OCI-LY3 (cell line): ENCODE measurements at regions not wholly inside any gene's neighbourhood (a gene's known extent, or its start where the extent isn't known, plus 50 kb on each side); places are given as distances from the start of the nearest gene placed in this dataset.

Experiments used
- H2AFZ ChIP-seq: fragments of 200-600, 300-600 bp; shearing (Covaris generic); 2 replicates; pipeline ENCODE4 v1.6.0; 2014; ENCODE audit warnings: antibody characterized with exemption, low read depth, low read length
- H3K27ac ChIP-seq: fragments of 200-600, 300-600 bp; sonication (generic); 2 replicates; pipeline ENCODE4 v1.5.1; 2014; ENCODE audit warnings: mild to moderate bottlenecking, low read length, moderate library complexity, mixed read lengths
- H3K27me3 ChIP-seq: fragments of 200-600, 300-600 bp; sonication (generic); 2 replicates; pipeline ENCODE4 v1.6.1; 2014; ENCODE audit warnings: low read depth, low read length, mixed read lengths
- H3K36me3 ChIP-seq: fragments of 200-600, 300-600 bp; sonication (generic); replicated peaks from 2 replicates; pipeline ENCODE3; 2014; ENCODE audit warnings: low read depth, low read length, mixed read lengths
- H3K4me1 ChIP-seq: fragments of 300-600, 200-600 bp; sonication (generic); 2 replicates; pipeline ENCODE4 v1.6.1; 2014; ENCODE audit warnings: low read length, mixed read lengths
- H3K4me2 ChIP-seq: fragments of 200-600, 300-600 bp; sonication (generic); 2 replicates; pipeline ENCODE4 v1.6.1; 2014; ENCODE audit warnings: low read length, mixed read lengths
- H3K4me3 ChIP-seq: fragments of 300-600, 200-600 bp; sonication (generic); 2 replicates; pipeline ENCODE4 v1.5.1; 2014; ENCODE audit warnings: antibody characterized with exemption, mild to moderate bottlenecking, low read length, moderate library complexity
- H3K79me2 ChIP-seq: fragments of 300-600, 200-600 bp; shearing (Covaris generic); 2 replicates; pipeline ENCODE4 v1.6.1; 2014; ENCODE audit warnings: mild to moderate bottlenecking, low read length, mixed read lengths
- H3K9ac ChIP-seq: fragments of 300-600, 200-600 bp; shearing (Covaris generic); 2 replicates; pipeline ENCODE4 v1.6.0; 2014; ENCODE audit warnings: mild to moderate bottlenecking, low read length, moderate library complexity
- H3K9me3 ChIP-seq: fragments of 200-600, 300-600 bp; shearing (Covaris generic); 2 replicates; pipeline ENCODE4 v1.6.1; 2014; ENCODE audit warnings: low read length, mixed read lengths; ENCODE audit not compliant: insufficient read depth
- H4K20me1 ChIP-seq: fragments of 200-600, 300-600 bp; sonication (generic); 2 replicates; pipeline ENCODE4 v1.6.1; 2016; ENCODE audit warnings: low read length, mixed read lengths; ENCODE audit not compliant: insufficient read depth
- EZH2phosphoT487 ChIP-seq: fragments of 200-600 bp; shearing (Covaris generic); IDR thresholded peaks from 2 replicates; pipeline ENCODE4 v1.6.1; 2018; ENCODE audit warnings: antibody characterized with exemption, mixed run types, low read depth
- TF ChIP-seq, protein P1 (sequence below): fragments of 200-600, 300-600 bp; sonication (generic); IDR thresholded peaks from 2 replicates; pipeline ENCODE4 v1.5.1; 2014; ENCODE audit warnings: antibody characterized with exemption, low read length, low read depth

DNA sequence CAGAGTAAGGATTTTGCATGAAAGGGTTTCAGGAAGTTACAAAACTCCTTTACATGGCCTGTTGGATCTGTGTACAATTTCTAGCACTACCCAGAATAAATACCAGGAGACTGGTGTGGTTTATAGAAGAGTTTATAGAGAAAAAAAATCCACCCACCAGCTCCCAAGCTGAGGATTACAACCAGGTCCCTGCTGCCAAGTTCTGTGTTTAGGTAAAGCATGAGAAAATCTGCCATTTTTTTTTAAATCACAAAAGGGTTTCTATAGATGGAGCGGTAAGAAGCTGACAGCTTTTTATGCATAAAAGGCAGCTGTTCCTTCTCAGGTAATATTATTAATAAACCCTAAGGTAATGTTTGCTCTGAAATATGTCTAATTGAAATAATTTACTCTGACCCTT is 545.4 kb upstream of the ZEB2 start:
- no peak overlapping the region for H3K9ac ChIP-seq
- H3K4me3 ChIP-seq: no peak overlapping the region
- no peaks in the 10 kb centered on the region for H4K20me1 ChIP-seq
- no peaks in the 10 kb centered on the region for H3K4me1 ChIP-seq
- no peak overlapping the region for H2AFZ ChIP-seq
- H3K36me3 ChIP-seq: no peaks in the 10 kb centered on the region
- H3K27ac ChIP-seq: no peak overlapping the region
- no peak overlapping the region for H3K4me2 ChIP-seq
- no peak for TF ChIP-seq EZH2phosphoT487
- TF ChIP-seq, protein P1, sequence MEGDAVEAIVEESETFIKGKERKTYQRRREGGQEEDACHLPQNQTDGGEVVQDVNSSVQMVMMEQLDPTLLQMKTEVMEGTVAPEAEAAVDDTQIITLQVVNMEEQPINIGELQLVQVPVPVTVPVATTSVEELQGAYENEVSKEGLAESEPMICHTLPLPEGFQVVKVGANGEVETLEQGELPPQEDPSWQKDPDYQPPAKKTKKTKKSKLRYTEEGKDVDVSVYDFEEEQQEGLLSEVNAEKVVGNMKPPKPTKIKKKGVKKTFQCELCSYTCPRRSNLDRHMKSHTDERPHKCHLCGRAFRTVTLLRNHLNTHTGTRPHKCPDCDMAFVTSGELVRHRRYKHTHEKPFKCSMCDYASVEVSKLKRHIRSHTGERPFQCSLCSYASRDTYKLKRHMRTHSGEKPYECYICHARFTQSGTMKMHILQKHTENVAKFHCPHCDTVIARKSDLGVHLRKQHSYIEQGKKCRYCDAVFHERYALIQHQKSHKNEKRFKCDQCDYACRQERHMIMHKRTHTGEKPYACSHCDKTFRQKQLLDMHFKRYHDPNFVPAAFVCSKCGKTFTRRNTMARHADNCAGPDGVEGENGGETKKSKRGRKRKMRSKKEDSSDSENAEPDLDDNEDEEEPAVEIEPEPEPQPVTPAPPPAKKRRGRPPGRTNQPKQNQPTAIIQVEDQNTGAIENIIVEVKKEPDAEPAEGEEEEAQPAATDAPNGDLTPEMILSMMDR: no peak
- no peaks in the 10 kb centered on the region for H3K79me2 ChIP-seq
- no peaks in the 10 kb centered on the region for H3K9me3 ChIP-seq
- H3K27me3 ChIP-seq: no peaks in the 10 kb centered on the region

DNA sequence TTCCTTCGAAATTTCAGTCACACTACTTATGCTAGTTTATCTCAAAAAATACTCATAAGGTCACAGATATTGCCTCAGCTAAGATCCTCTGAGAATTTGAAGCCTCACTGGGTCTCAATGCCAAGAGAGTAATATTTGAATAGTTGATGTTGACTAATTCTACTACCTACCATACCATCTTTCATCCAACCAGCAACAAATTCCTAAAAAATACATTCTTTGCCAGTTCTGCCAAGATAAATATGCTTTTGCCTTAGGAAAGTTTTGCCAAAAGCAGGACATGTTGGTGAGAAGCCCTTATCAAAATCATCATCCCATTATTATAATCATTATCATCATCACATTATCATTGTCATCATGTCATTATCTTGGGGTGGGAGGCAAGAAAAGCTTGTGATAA is 544.6 kb upstream of the ZEB2 start:
- no peak overlapping the region for H3K27ac ChIP-seq
- H3K4me1 ChIP-seq: no peaks in the 10 kb centered on the region

DNA sequence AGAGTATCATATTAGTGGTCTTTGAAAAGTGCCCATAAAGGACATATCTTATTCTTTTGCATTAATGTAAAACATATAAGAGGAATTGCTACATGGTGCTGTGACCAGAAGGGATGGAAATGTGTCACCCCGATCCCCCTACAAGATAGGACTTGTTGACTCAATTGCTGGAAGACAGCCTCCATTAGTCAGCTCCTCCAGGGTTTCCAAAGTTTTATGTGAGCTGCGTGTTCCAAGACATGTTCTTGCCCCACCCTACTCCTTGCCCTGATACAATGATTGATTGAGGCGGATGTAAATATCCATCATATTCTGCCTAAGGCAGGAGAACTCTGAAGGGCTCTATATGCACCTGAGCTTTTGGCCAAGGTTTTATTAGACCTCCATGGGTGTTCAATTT is 541.0 kb upstream of the ZEB2 start:
- Histone ChIP-seq H4K20me1 (no peaks in the 10 kb centered on the region), H3K4me2 (no peak overlapping the region), H3K4me3 (no peak overlapping the region), H3K4me1 (no peaks in the 10 kb centered on the region), H2AFZ (no peak overlapping the region), H3K9me3 (no peaks in the 10 kb centered on the region), H3K79me2 (no peaks in the 10 kb centered on the region), H3K36me3 (no peaks in the 10 kb centered on the region), H3K27me3 (no peaks in the 10 kb centered on the region), H3K27ac (no peak overlapping the region), H3K9ac (no peak overlapping the region)
- no peak for TF ChIP-seq EZH2phosphoT487
- TF ChIP-seq, protein P1: no peak

More for the DNA sequence above, 544.6 kb upstream of the ZEB2 start:
- no peaks in the 10 kb centered on the region for H3K27me3 ChIP-seq
- H3K9ac ChIP-seq: no peak overlapping the region
- H3K4me2 ChIP-seq: no peak overlapping the region
- H3K36me3 ChIP-seq: no peaks in the 10 kb centered on the region
- no peaks in the 10 kb centered on the region for H3K79me2 ChIP-seq
- no peak overlapping the region for H2AFZ ChIP-seq
- H3K4me3 ChIP-seq: no peak overlapping the region
- no peaks in the 10 kb centered on the region for H3K9me3 ChIP-seq
- H4K20me1 ChIP-seq: no peaks in the 10 kb centered on the region
- TF ChIP-seq, protein P1: no peak
- no peak for TF ChIP-seq EZH2phosphoT487

DNA sequence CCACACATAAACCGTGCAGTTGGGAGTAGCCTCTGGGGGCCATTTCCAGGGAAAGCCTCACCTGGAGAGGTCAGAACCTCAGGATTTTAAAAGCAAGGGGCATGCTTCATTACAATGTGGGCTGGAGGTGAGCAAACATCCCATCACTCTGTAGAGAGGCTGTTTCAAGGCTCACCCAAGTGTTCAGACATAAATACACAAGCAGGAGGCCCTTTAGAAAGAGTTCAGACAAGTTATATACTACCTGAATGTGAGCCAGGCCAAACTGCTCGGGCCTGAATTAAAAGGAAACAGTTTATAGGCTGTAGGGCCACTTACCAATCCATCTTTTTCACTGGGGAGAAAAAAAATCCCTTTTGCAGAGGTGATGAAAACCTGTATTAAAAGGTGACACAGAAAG is 540.0 kb upstream of the ZEB2 start:
- H3K4me2 ChIP-seq: no peak overlapping the region

More for the DNA sequence above, 540.0 kb upstream of the ZEB2 start:
- no peaks in the 10 kb centered on the region for H3K27me3 ChIP-seq
- no peaks in the 10 kb centered on the region for H4K20me1 ChIP-seq
- H2AFZ ChIP-seq: no peak overlapping the region
- no peak for TF ChIP-seq EZH2phosphoT487
- TF ChIP-seq, protein P1: no peak
- H3K4me3 ChIP-seq: no peak overlapping the region
- H3K9ac ChIP-seq: no peak overlapping the region
- no peaks in the 10 kb centered on the region for H3K9me3 ChIP-seq
- H3K79me2 ChIP-seq: no peaks in the 10 kb centered on the region
- no peaks in the 10 kb centered on the region for H3K4me1 ChIP-seq
- H3K27ac ChIP-seq: no peak overlapping the region
- H3K36me3 ChIP-seq: no peaks in the 10 kb centered on the region
